Fibroblast of peridontal ligament (primary cell): ENCODE measurements at regions not wholly inside any gene's neighbourhood (a gene's known extent, or its start where the extent isn't known, plus 50 kb on each side); places are given as distances from the start of the nearest gene placed in this dataset.
"Not testable (repeated sequence)": the region's sequence is repeated elsewhere in the genome, so short reads cannot be mapped to it uniquely, and the experiment has no call there.

Experiments
- DNase-seq: peaks from one replicate; pipeline ENCODE4 v3.0.0-alpha.2; 2010; ENCODE audit errors: extremely low read depth

- DNase-seq = no peak
Observed at GRCh38 chr3:165716592-165716991, 120.6 kb downstream of the BCHE start.

GRCh38 chr3:165713479-165713878, 123.7 kb downstream of the BCHE start:
- no peak for DNase-seq

- DNase-seq = no peak
Observed at GRCh38 chr3:165712382-165712781, 124.8 kb downstream of the BCHE start.

GRCh38 chr3:165697910-165698309, 139.3 kb downstream of the BCHE start:
- DNase-seq = no peak

- DNase-seq = no peak
Observed at GRCh38 chr3:165696496-165696895, 140.7 kb downstream of the BCHE start.

- no peak for DNase-seq
Observed at GRCh38 chr3:165683947-165684346, 153.3 kb downstream of the BCHE start.

- DNase-seq = no peak
Observed at GRCh38 chr3:165682734-165683133, 154.5 kb downstream of the BCHE start.

GRCh38 chr3:165669967-165670366, 167.3 kb downstream of the BCHE start:
- DNase-seq = no peak

GRCh38 chr3:165669504-165669903, 167.7 kb downstream of the BCHE start:
- no peak for DNase-seq

- DNase-seq = no peak
Observed at GRCh38 chr3:165667676-165668075, 169.5 kb downstream of the BCHE start.

GRCh38 chr3:165658027-165658426, 179.2 kb downstream of the BCHE start:
- DNase-seq = no peak

- DNase-seq = no peak
Observed at GRCh38 chr3:165653130-165653778, 184.0 kb downstream of the BCHE start.

- not testable (repeated sequence) for DNase-seq
Observed at GRCh38 chr3:165649282-165649681, 187.9 kb downstream of the BCHE start.

GRCh38 chr3:165645191-165645590, 192.0 kb downstream of the BCHE start:
- no peak for DNase-seq

- DNase-seq = no peak
Observed at GRCh38 chr3:165644331-165644730, 192.9 kb downstream of the BCHE start.

- DNase-seq = no peak
Observed at GRCh38 chr3:165643425-165643824, 193.8 kb downstream of the BCHE start.

- DNase-seq = peak; percentile 35
Observed at GRCh38 chr3:165642761-165643420, 194.3 kb downstream of the BCHE start.

- DNase-seq = no peak
Observed at GRCh38 chr3:165641569-165642310, 195.5 kb downstream of the BCHE start.

GRCh38 chr3:165640970-165641369, 196.3 kb downstream of the BCHE start:
- no peak for DNase-seq

GRCh38 chr3:165640031-165640430, 197.2 kb downstream of the BCHE start:
- DNase-seq = no peak

- no peak for DNase-seq
Observed at GRCh38 chr3:165638034-165638433, 199.2 kb downstream of the BCHE start.

- DNase-seq = no peak
Observed at GRCh38 chr3:165636684-165637015, 200.6 kb downstream of the BCHE start.
